HCT116 (cell line): ENCODE measurements at regions not wholly inside any gene's neighbourhood (a gene's known extent, or its start where the extent isn't known, plus 50 kb on each side); places are given as distances from the start of the nearest gene placed in this dataset.

Experiments used
- ATAC-seq: fragments of 200-7000 bp; cut with Tn5 transposase; 2 replicates; pipeline ENCODE4 v1.9.1; 2020; ENCODE audit warnings: mild to moderate bottlenecking, moderate library complexity
- BruUV-seq: library from RNA; stranded (reverse); fragments of 400-500 nt; replicated peaks from 2 replicates; lab custom pipeline; 2021; lab: Mats Ljungman, UMichigan
- CTCF ChIA-PET: fragments of 300-600 bp; sonication (Branson Sonifier 250); formaldehyde crosslinking; loops from one replicate; lab custom pipeline; 2021; ENCODE audit warnings: antibody characterized with exemption; lab: Charles Lee
- POLR2A ChIA-PET: fragments of 300-600, 350-600 bp; sonication (Branson Sonifier 250); formaldehyde crosslinking; loops from one replicate; lab custom pipeline; 2021; ENCODE audit warnings: antibody characterized with exemption; lab: Charles Lee
- RAD21 ChIA-PET, 2 experiments: fragments of 300-600 bp; sonication (Branson Sonifier 250); formaldehyde crosslinking; loops; one replicate each; lab custom pipeline; 2023; ENCODE audit warnings: low total read pairs in 2 of 2; ENCODE audit not compliant: uncharacterized antibody in 2 of 2, unreplicated experiment in 2 of 2, low non-redundant PET in 1 of 2; lab: Charles Lee
- DNase-seq: peaks from one replicate; pipeline ENCODE4 v3.0.0-alpha.2; 2010; ENCODE audit warnings: low read depth, low spot score
- H2AFZ ChIP-seq: fragments of 200-600 bp; shearing (Covaris generic), sonication (generic); 2 replicates; pipeline ENCODE4 v1.6.1; 2017; ENCODE audit warnings: low read depth, mixed run types, mixed read lengths, antibody characterized with exemption, low read length; ENCODE audit not compliant: poor library complexity, severe bottlenecking
- H3K27ac ChIP-seq: 2 replicates; pipeline ENCODE4 v1.5.1; 2012; ENCODE audit warnings: low read depth, low read length
- H3K27me3 ChIP-seq: fragments of 200-600 bp; sonication (generic); 2 replicates; pipeline ENCODE4 v1.6.1; 2016; ENCODE audit warnings: mixed run types, low read length, mixed read lengths; ENCODE audit not compliant: insufficient read depth
- H3K36me3 ChIP-seq, 2 experiments: fragments of 200-500 bp in 1 of 2; fragments of 200-600 bp in 1 of 2; sonication (Bioruptor generic) in 1 of 2; sonication (generic) in 1 of 2; 2 replicates each; pipeline versions ENCODE4 v1.5.1 to v1.6.1; 2014 to 2016; ENCODE audit warnings: low read length in 2 of 2, inconsistent platforms in 1 of 2, mixed read lengths in 1 of 2, mixed run types in 1 of 2; ENCODE audit not compliant: insufficient read depth in 2 of 2, control insufficient read depth in 1 of 2
- H3K4me1 ChIP-seq, 2 experiments: fragments of 200-600 bp in 1 of 2; sonication (generic) in 1 of 2; 2 replicates each; pipeline versions ENCODE4 v1.5.1 to v1.6.1; 2012 to 2017; ENCODE audit warnings: low read length in 2 of 2, inconsistent platforms in 1 of 2, mild to moderate bottlenecking in 1 of 2, mixed read lengths in 1 of 2, mixed run types in 1 of 2, moderate library complexity in 1 of 2; ENCODE audit not compliant: insufficient read depth in 2 of 2, control insufficient read depth in 1 of 2
- H3K4me2 ChIP-seq: fragments of 200-600 bp; sonication (generic); 2 replicates; pipeline ENCODE4 v1.6.1; 2017; ENCODE audit warnings: mixed run types, low read length, mixed read lengths
- H3K4me3 ChIP-seq, 2 experiments: fragments of 200-600 bp in 1 of 2; sonication (generic) in 1 of 2; replicated peaks in 1 of 2; 2 replicates each; pipeline ENCODE4 v1.5.1; 2011 to 2016; ENCODE audit warnings: low read length in 2 of 2, control low read depth in 1 of 2, low read depth in 1 of 2, mild to moderate bottlenecking in 1 of 2, mixed read lengths in 1 of 2, mixed run types in 1 of 2
- H3K79me2 ChIP-seq: fragments of 200-600 bp; sonication (generic); 2 replicates; pipeline ENCODE4 v1.6.1; 2017; ENCODE audit warnings: mild to moderate bottlenecking, mixed run types, low read length, moderate library complexity, mixed read lengths; ENCODE audit not compliant: insufficient read depth
- H3K9ac ChIP-seq: fragments of 200-600 bp; sonication (generic); 2 replicates; pipeline ENCODE4 v1.6.1; 2016; ENCODE audit warnings: low read length, mixed read lengths
- H3K9me2 ChIP-seq: fragments of 200-600 bp; sonication (generic), shearing (Covaris generic); 2 replicates; pipeline ENCODE4 v1.6.1; 2017; ENCODE audit warnings: mixed run types, mild to moderate bottlenecking, moderate library complexity; ENCODE audit not compliant: insufficient read depth
- H3K9me3 ChIP-seq, 2 experiments: fragments of 200-500 bp in 1 of 2; fragments of 200-600 bp in 1 of 2; sonication (Bioruptor generic) in 1 of 2; sonication (generic) in 1 of 2; 2 replicates each; pipeline ENCODE4 v1.6.1; 2014 to 2017; ENCODE audit warnings: low read length in 2 of 2, mixed read lengths in 2 of 2, inconsistent platforms in 1 of 2, low read depth in 1 of 2, mild to moderate bottlenecking in 1 of 2, mixed run types in 1 of 2, moderate library complexity in 1 of 2; ENCODE audit not compliant: control insufficient read depth in 1 of 2, insufficient read depth in 1 of 2
- H4K20me1 ChIP-seq: fragments of 200-600 bp; sonication (generic), shearing (Covaris generic); 2 replicates; pipeline ENCODE4 v1.6.1; 2017; ENCODE audit warnings: mixed run types, mild to moderate bottlenecking, moderate library complexity; ENCODE audit not compliant: insufficient read depth
- CBX3 ChIP-seq: IDR thresholded peaks from 2 replicates; pipeline ENCODE4 v1.6.1; 2012; ENCODE audit warnings: low read depth
- CEBPB ChIP-seq: IDR thresholded peaks from 2 replicates; pipeline ENCODE4 v1.6.1; 2012; ENCODE audit warnings: low read depth
- CTCF ChIP-seq, 3 experiments: fragments of 200-600 bp in 1 of 3; sonication (generic) in 1 of 3; IDR thresholded peaks in 2 of 3; conservative IDR thresholded peaks in 1 of 3; 2 replicates each; pipeline ENCODE4 v1.5.1; 2012 to 2017; ENCODE audit warnings: low read depth in 2 of 3, low read length in 2 of 3, antibody characterized with exemption in 1 of 3, borderline replicate concordance in 1 of 3, control low read depth in 1 of 3, mild to moderate bottlenecking in 1 of 3, mixed read lengths in 1 of 3, mixed run types in 1 of 3, moderate library complexity in 1 of 3; ENCODE audit not compliant: insufficient read depth in 1 of 3
- ELF1 ChIP-seq: IDR thresholded peaks from 2 replicates; pipeline ENCODE4 v1.6.1; 2012; ENCODE audit warnings: low read depth, borderline replicate concordance
- POLR2A ChIP-seq: IDR thresholded peaks from 2 replicates; pipeline ENCODE4 v1.7.0; 2011; ENCODE audit warnings: borderline replicate concordance; ENCODE audit not compliant: insufficient read depth, insufficient read length; ENCODE audit errors: extremely low read depth
- POLR2AphosphoS5 ChIP-seq: IDR thresholded peaks from 2 replicates; pipeline ENCODE4 v1.6.1; 2011; ENCODE audit warnings: mild to moderate bottlenecking, low read depth, low read length, moderate library complexity
- SP1 ChIP-seq: IDR thresholded peaks from 2 replicates; pipeline ENCODE4 v1.6.1; 2012; ENCODE audit warnings: low read depth
- ZFX ChIP-seq: fragments of 450-650 bp; IDR thresholded peaks from 2 replicates; pipeline ENCODE4 v1.6.1; 2017
- ZNF274 ChIP-seq: fragments of 200-500 bp; sonication (Bioruptor generic); IDR thresholded peaks from 2 replicates; pipeline ENCODE4 v1.6.1; 2014; ENCODE audit warnings: mild to moderate bottlenecking, low read depth, low read length, inconsistent platforms
- intact Hi-C: fragments of 100-400 bp; cut with micrococcal nuclease; formaldehyde crosslinking; loops from 2 replicates; pipeline ENCODE4 v1.10.0; 2022
- TF ChIP-seq, protein P1 (sequence below): IDR thresholded peaks from 2 replicates; pipeline ENCODE4 v1.6.1; 2012; ENCODE audit warnings: low read depth
- TF ChIP-seq, protein P2 (sequence below): IDR thresholded peaks from 2 replicates; pipeline ENCODE4 v1.6.1; 2011; ENCODE audit warnings: mild to moderate bottlenecking, low read length, moderate library complexity; ENCODE audit not compliant: insufficient replicate concordance; ENCODE audit errors: extremely low read depth

DNA sequence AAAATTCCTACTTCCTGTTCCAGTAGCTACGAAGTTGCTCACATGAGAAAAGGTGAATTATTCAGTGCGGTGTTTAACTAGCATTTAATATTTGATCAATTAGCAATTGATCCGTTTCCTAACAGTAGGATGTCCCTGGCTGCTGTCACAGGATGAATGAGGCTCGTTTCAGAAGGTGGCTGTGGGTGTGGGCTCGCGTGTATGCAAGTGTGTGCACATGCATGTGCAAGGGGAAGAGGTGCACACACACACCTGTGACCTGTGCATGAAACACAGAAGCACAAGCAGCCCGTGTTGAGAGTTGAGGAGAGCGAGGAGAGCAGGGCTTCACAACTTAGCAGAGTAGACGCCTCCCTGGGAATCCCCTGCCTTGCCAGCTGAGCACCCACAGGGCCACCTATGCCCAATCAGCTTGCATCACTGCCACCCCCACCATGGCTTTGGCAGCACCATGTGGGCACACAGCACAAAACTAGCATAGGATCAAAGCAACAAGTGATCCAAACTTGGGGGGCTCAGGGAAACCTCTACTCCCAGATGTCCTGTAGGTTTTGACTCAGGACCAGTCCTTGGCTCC is 107.2 kb downstream of the C5orf15 start:
- ATAC-seq: no peak
- no peak for TF ChIP-seq POLR2AphosphoS5
- TF ChIP-seq, protein P1, sequence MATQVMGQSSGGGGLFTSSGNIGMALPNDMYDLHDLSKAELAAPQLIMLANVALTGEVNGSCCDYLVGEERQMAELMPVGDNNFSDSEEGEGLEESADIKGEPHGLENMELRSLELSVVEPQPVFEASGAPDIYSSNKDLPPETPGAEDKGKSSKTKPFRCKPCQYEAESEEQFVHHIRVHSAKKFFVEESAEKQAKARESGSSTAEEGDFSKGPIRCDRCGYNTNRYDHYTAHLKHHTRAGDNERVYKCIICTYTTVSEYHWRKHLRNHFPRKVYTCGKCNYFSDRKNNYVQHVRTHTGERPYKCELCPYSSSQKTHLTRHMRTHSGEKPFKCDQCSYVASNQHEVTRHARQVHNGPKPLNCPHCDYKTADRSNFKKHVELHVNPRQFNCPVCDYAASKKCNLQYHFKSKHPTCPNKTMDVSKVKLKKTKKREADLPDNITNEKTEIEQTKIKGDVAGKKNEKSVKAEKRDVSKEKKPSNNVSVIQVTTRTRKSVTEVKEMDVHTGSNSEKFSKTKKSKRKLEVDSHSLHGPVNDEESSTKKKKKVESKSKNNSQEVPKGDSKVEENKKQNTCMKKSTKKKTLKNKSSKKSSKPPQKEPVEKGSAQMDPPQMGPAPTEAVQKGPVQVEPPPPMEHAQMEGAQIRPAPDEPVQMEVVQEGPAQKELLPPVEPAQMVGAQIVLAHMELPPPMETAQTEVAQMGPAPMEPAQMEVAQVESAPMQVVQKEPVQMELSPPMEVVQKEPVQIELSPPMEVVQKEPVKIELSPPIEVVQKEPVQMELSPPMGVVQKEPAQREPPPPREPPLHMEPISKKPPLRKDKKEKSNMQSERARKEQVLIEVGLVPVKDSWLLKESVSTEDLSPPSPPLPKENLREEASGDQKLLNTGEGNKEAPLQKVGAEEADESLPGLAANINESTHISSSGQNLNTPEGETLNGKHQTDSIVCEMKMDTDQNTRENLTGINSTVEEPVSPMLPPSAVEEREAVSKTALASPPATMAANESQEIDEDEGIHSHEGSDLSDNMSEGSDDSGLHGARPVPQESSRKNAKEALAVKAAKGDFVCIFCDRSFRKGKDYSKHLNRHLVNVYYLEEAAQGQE: no peak
- no peak for TF ChIP-seq CEBPB
- TF ChIP-seq POLR2A: no peak
- no peak for TF ChIP-seq ELF1
- no peak for TF ChIP-seq ZNF274
- TF ChIP-seq CBX3: no peak
- TF ChIP-seq, protein P2, sequence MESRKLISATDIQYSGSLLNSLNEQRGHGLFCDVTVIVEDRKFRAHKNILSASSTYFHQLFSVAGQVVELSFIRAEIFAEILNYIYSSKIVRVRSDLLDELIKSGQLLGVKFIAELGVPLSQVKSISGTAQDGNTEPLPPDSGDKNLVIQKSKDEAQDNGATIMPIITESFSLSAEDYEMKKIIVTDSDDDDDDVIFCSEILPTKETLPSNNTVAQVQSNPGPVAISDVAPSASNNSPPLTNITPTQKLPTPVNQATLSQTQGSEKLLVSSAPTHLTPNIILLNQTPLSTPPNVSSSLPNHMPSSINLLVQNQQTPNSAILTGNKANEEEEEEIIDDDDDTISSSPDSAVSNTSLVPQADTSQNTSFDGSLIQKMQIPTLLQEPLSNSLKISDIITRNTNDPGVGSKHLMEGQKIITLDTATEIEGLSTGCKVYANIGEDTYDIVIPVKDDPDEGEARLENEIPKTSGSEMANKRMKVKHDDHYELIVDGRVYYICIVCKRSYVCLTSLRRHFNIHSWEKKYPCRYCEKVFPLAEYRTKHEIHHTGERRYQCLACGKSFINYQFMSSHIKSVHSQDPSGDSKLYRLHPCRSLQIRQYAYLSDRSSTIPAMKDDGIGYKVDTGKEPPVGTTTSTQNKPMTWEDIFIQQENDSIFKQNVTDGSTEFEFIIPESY: no peak
- no peak for TF ChIP-seq ZFX
- no peak for TF ChIP-seq SP1
- no peak for TF ChIP-seq CTCF (IDR thresholded peaks at IDR 0.05 in 2 of 3, conservative IDR thresholded peaks at IDR 0.05 in 1 of 3; ENCODE audit: borderline replicate concordance in 1 of 3, insufficient read depth in 1 of 3, low read depth in 2 of 3, low read length in 2 of 3)

More for the DNA sequence above, 107.2 kb downstream of the C5orf15 start:
- H3K4me3 ChIP-seq: no peak overlapping the region
- intact Hi-C loops: no loop called here
- H4K20me1 ChIP-seq: no peaks in the 10 kb centered on the region
- H2AFZ ChIP-seq: no peak overlapping the region
- no peak overlapping the region for H3K9ac ChIP-seq
- H3K27me3 ChIP-seq: no peaks in the 10 kb centered on the region
- no peaks in the 10 kb centered on the region for H3K4me1 ChIP-seq
- DNase-seq: no peak
- no peaks in the 10 kb centered on the region for H3K9me3 ChIP-seq
- ChIA-PET POLR2A (no interaction called here), RAD21 (no interaction called here), CTCF (no interaction called here)
- H3K9me2 ChIP-seq: no peaks in the 10 kb centered on the region
- no TSS peak for BruUV-seq
- no peak overlapping the region for H3K27ac ChIP-seq
- H3K79me2 ChIP-seq: no peaks in the 10 kb centered on the region
- no peaks in the 10 kb centered on the region for H3K36me3 ChIP-seq
- no peak overlapping the region for H3K4me2 ChIP-seq
